Stimulated activated CD8-positive, alpha-beta memory T cell treated with anti-CD3 and anti-CD28 coated beads, Interleukin-15, amount 100 ng/mL, for 4 hours (primary cell): ENCODE measurements at regions not wholly inside any gene's neighbourhood (a gene's known extent, or its start where the extent isn't known, plus 50 kb on each side); places are given as distances from the start of the nearest gene placed in this dataset.
"Not testable (repeated sequence)": the region's sequence is repeated elsewhere in the genome, so short reads cannot be mapped to it uniquely, and the experiment has no call there.

Source experiments
- DNase-seq, 2 donors: peaks; one replicate each; pipeline ENCODE4 v3.0.0-alpha.2; 2020; ENCODE audit warnings: low read depth in 2 of 2

- DNase-seq: no peak
These were observed 1661.9 kb upstream of the PIK3C3 start for GRCh38 chr18:40292985-40293710.

GRCh38 chr18:40283560-40283959 is 1671.5 kb upstream of the PIK3C3 start:
- no peak for DNase-seq

GRCh38 chr18:40281356-40281755 is 1673.7 kb upstream of the PIK3C3 start:
- not testable (repeated sequence) for DNase-seq

GRCh38 chr18:40274618-40275196 is 1680.3 kb upstream of the PIK3C3 start:
- no peak for DNase-seq

GRCh38 chr18:40272630-40273231 is 1682.3 kb upstream of the PIK3C3 start:
- no peak for DNase-seq

GRCh38 chr18:40259115-40259835 is 1695.8 kb upstream of the PIK3C3 start:
- no peak for DNase-seq

GRCh38 chr18:40258311-40258710 is 1696.7 kb upstream of the PIK3C3 start:
- no peak for DNase-seq

GRCh38 chr18:40250236-40250635 is 1704.8 kb upstream of the PIK3C3 start:
- DNase-seq: no peak

GRCh38 chr18:40249390-40250080 is 1705.5 kb upstream of the PIK3C3 start:
- no peak for DNase-seq

GRCh38 chr18:40245612-40246011 is 1709.4 kb upstream of the PIK3C3 start:
- DNase-seq: not testable (repeated sequence)

GRCh38 chr18:40243607-40244006 is 1711.4 kb upstream of the PIK3C3 start:
- DNase-seq: no peak

GRCh38 chr18:40235836-40236235 is 1719.2 kb upstream of the PIK3C3 start:
- DNase-seq: no peak

GRCh38 chr18:40235323-40235722 is 1719.7 kb upstream of the PIK3C3 start:
- no peak for DNase-seq

GRCh38 chr18:40233931-40234616 is 1721.0 kb upstream of the PIK3C3 start:
- no peak for DNase-seq

GRCh38 chr18:40222776-40223175 is 1732.3 kb upstream of the PIK3C3 start:
- no peak for DNase-seq

- no peak for DNase-seq
These were observed 1738.2 kb upstream of the PIK3C3 start for GRCh38 chr18:40216856-40217255.

- DNase-seq: no peak
These were observed 1739.1 kb upstream of the PIK3C3 start for GRCh38 chr18:40215979-40216378.

- DNase-seq: no peak
These were observed 1744.3 kb upstream of the PIK3C3 start for GRCh38 chr18:40210696-40211095.

- DNase-seq: no peak
These were observed 1746.1 kb upstream of the PIK3C3 start for GRCh38 chr18:40208958-40209357.

GRCh38 chr18:40197711-40198110 is 1757.3 kb upstream of the PIK3C3 start:
- no peak for DNase-seq

- no peak for DNase-seq
These were observed 1768.4 kb upstream of the PIK3C3 start for GRCh38 chr18:40186677-40187076.
